ENCODE measurements at regions not wholly inside any gene's neighbourhood (a gene's known extent, or its start where the extent isn't known, plus 50 kb on each side); places are given as distances from the start of the nearest gene placed in this dataset.

DNA sequence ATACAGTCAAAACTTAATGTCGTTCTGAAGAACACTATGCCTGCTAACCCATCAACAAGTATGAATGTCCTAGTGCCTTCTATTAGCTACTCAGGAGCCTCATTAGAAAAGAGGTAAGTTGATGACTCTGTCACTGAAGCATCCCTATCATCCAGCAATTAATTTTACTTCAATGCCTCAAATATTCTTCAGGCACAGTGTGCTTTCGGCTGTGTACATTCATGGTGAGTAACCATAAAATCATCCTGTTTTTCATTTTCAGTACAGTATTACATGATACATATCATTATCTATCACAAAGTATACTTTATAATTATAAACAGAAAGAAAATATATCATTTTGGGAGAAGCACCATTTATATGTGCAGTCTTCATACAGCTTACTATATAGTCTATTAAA is 495.5 kb upstream of the ZWINT start:
- no peak for DNase-seq (ENCODE audit: low read depth)

DNA sequence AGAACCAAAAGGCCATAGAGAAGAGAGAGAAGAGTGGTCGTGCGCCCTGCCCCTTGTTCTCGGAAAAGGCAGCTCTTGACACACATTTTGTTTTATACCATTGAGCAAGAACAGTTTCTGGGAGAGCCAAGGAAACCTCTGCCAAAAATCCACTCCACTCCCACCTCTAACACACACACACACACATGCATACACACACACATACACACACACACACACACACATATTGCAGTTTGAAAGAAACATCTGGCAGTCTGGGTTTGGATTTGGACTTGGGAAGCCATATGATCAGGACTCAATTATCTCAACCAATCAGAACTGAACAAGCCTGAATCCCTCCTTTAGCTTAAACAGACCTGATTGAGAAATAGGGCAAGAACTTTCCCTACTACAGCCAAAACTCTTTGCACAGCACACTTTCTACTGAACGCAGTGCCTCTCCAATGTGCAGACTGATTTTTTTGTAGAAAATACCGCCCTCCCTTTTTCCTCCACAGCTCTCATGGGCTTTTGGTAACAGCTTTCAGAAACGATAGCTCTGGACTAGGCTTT is 484.0 kb upstream of the ZWINT start:
- DNase-seq (ENCODE audit: low read depth): no peak

DNA sequence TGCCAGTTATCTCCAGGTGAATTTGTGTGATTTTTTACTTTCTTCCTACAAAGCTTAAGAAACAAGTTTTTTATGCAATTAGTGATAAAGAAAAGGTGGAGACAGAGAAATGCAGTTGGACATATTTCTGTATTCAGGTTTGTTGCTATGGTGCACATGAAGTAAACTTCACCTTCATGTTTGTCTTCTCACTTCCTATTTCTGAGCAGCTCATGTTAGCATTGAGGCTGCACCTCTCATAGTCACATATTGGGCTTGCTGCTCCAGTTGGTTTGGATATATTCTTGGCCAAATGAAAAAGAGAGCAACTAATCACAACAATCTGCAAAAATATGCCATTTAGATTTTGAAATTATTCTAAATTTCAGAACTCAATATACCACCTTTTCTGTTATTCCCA is 475.6 kb upstream of the ZWINT start:
- DNase-seq (ENCODE audit: low read depth): no peak

DNA sequence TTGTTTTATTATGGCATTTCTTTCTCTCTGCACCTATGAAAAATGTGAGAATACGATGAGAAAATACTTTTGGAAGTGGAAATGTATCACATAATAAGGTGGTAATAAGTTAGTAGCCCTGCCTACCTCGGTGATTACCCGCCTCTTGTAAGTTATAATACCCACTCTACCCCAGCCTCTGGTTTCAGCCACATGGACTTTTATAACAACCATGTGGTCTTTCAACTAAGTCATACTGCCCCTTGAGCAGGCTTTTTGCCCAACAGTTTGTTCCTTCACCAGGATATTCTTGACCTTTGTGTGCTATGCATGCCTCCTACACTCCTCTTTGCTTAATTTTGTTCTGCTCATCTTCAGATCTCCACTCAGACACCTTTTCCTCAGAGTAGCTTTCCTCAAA is 470.6 kb upstream of the ZWINT start:
- no peak for DNase-seq (ENCODE audit: low read depth)

DNA sequence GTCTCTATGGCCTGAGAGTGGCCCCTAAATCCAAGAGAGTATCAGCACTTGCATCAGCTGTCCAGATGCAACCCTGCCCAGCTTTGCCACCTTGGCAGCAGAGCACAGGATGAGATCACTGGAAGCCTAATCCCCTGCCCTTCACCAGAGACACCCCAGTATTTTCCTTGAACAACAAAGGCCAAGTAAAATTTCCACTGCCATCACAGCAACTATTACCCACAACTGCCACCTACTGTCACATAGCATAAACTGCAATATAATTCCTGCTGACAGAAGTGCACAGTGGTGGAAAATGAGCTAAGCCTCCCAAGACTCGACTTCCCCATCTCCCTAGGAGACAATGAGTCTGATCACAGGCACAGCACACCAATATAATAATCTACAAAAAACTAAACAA is 462.8 kb upstream of the ZWINT start:
- DNase-seq (ENCODE audit: low read depth): no peak

DNA sequence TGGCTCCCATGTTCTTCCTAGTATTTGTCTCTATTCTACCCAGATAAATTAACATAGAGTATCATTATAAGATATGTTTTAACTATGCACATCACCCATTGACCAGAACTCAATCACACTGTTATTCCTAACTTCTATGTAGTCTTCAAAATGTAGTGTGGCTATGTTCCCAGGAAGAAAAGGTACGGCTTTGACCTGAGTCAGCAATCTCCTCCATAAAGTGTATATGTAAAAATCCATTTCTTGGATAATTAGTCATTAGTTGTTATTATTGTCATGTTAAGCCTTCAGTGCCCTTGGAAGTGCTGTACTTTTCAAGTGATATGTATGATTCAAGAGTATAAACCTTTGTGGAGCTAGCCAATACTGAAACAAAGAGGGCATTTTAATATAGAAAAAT is 444.0 kb upstream of the ZWINT start:
- no peak for DNase-seq (ENCODE audit: low read depth)

DNA sequence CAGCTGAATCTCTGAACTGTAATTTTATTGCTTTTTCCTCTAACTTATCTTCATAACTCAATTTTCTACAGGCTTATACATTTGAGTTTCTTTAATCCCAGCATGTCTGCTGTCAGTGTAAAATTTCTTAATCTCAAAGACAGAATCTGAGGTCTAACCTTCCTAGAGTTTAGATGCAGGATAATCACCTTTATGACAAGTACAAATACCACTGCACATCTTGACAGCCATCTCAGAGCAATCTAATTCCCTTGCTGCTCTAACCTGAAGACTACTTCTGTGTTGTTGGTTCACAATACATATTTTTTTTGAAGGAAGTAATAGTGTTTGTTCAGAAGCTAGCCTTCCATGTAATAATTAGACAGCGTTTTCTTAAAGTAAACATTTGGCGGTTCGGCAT is 424.2 kb upstream of the ZWINT start:
- DNase-seq (ENCODE audit: low read depth): no peak

DNA sequence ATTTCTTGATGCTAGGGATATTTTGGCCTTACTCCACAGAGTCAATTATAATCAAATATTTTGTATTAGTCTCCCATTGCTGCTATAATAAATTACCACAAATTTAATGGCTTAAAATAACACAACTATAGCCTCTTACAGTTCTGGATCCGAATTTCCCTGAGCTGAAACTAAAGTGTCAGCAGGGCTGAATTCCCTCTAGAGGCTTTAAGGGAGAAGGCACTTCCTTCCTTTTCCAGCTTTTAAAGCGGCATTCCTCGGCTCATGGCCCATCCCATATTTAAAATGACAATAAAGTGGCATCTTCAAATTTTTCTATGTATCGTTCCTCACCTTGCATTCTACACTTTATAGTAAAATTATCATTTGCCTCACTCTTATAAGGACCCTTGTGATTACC is 421.4 kb upstream of the ZWINT start:
- no peak for DNase-seq (ENCODE audit: low read depth)

DNA sequence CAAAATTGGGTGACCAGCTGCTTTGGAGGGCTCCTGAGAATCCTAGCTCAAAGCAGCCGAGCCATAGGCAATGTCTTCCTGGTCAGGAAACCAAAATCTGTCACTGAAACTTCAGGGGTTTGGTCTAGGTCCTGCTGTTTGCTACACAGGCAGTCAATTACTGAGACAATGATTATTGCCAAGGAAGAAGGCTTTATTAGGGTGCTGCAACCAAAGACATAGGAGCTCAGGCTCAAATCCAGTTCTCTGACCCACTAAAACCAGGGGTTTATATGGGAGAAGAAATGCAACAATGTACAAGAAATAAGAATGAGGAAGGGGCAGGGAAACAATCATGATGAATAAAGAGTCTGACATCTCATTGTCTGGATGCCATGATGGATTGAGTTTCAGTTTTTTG is 410.3 kb upstream of the ZWINT start:
- DNase-seq (ENCODE audit: low read depth): no peak

DNA sequence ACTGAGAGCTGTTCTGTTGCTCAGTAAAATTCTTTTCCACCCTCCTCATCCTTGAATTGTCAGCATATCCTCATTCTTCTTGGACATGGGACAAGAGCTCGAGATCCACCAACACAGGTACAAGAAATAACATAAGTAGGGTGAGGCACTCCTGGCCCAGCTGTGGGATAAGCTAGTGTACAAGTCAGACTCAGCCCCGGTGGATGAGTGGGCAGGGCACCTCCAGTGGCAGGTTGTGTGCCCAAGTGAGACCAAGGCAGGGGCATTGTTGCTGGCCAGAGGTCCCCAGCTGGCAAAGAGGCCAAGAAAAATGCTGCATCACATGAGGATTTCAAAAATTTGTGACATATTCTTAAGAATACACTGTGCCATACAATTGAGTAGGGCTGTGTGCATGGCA is 402.0 kb upstream of the ZWINT start:
- no peak for DNase-seq (ENCODE audit: low read depth)

DNA sequence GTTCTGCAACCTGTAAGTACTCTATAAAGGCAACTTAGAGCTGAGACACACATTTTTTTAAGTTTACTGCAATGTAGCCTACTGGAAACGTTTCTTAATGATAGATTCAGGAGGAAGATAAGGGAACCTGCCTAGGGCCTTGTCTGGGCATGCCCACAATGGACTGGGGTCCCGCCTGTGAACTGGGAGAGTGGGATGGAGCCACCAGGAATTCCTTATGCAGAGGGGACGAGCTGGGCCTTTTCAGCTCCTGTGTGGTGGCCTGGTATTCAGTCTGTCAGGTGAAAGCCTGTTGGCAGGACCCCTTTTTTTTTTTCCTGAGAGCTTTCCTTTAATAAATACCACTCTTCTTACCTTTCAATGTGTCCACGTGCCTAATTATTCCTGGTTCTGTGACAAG is 384.4 kb upstream of the ZWINT start:
- no peak for DNase-seq (ENCODE audit: low read depth)

DNA sequence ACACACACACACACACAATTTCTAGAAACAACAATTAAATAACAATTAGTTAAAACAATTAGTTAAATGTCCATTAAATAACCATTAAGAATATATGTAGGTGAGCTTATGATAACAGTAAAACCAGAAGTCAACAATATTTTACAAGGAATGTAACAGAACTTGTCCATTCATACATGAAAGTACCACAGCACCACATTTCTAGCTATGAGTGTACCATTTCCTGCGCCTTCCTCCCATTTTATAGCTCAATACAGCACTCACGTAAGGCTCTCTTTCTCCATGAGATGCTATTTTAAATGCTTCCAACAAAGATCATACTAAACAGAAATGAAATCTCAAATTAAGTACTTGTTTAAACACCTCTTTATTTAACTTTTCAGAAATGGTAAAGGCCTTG is 367.3 kb upstream of the ZWINT start:
- no peak for DNase-seq (ENCODE audit: low read depth)

DNA sequence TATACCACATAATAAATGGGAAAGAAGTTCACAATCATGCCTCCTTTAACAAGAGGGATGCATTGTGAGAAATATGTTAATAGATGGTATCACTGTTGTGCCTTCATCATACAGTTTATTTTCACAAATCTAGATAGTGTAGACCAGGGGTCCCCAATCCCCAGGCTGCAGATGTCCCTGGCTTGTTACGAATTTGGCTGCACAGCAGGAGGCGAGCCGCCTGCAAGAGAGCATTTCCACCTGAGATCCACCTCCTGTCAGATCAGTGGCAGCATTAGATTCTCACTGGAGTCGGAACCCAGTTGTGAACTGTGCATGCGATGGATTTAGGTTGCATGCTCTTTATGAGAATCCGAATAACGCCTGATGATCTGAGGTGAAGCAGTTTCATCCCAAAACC is 361.9 kb upstream of the ZWINT start:
- no peak for DNase-seq (ENCODE audit: low read depth)

DNA sequence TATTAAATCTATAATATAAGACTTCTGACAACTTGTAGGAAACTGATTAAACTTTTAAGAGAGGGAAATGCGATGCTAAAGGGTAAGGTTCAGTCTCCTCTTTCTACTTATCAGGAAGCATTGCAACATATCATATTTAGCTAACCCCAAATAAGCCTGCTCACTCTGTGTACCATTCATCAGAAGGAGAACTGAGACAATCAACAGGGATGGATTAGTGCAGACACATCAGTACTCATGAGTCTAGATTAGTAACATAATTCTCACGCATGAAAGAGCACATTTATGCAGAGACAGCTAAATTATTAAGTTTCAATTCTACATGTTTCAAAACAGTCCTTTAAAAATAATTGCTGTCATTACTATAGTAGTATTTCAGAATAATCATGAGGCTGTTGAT is 354.2 kb upstream of the ZWINT start:
- DNase-seq (ENCODE audit: low read depth): no peak

DNA sequence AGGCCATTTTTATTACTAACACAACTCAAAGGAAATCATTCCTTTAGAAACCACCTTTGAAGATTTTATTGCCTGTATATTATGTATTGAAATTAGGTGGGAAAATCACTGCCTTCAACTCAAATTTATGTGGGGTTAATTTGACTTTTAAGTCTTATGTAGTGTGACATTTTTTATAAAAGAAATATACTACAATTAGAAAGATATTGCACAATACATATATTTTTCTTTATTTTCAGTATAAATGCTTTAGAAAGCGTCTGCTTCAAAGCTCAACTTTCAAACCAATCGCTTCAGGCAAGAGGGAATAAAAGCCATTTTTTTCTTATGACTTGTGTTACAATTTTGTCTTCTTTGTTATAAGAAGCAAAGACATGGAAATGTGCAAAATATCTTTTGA is 337.4 kb upstream of the ZWINT start:
- no peak for DNase-seq (ENCODE audit: low read depth)

DNA sequence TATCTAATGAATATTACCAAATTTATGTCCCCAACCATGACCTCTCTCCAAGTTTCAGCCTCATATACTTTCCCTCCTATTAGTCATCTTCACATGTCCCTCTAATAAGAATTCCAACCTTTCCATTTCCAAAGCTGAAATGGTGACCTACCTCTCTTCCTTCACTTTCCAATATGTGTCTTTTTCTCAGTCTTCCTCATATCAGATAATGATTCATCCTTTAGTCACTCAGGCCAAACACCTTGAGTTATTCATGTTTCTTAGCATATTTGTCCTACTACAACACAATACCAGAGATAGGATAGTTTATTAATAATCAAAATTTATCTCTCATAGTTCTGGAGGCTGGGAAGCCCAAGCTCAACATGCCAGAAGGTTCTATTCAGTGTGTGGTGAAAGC is 318.5 kb upstream of the ZWINT start:
- no peak for DNase-seq (ENCODE audit: low read depth)

DNA sequence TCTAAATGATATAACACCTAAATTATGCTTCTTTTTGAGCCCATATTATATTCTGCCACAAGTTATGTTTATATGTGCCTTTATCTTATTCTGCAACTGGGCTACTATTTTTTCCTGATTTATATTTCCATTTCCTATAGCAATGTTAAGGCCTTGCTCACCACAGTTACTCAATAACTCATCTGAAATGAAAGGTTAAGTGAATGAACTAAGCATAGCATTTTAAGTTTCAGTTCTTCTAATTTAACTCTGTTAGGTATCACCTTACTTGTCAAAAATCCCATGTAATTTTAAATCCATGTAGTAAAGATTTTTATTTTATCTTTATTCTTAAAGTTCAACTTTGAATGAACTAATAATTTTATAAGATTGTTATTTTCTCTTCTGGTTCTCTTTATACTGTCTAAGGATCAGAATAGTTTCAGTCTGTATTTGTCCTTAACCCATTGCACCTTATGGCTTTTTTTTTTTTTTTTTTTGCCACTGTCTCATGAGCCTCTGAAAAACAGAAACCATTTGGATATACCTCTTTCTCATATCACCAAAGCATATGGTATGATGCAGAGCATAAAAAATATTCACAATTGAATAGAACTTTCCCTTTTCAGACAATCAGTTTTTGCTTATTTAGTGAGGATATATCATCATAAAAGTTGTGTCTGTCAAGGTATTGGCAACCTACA is 301.8 kb upstream of the ZWINT start:
- no peak for DNase-seq (ENCODE audit: low read depth)

DNA sequence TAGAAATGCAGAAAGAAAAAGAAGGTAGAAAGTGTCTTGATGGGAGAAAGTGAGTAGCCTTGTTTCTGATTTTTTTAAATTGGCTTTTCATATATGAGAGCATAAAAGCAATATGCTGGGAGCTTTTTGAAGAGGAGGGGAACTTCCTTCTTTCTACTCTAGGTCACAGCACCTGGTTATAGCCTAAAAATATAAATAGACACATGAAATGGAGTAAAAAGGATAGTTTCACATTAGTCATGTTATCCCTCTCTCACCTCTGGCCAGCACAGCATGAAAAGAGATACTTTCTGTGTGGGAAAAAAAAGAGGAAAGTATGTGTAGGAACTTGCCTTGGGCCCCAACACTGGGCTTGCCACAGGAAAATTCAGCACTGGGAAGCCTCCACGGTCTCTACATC is 292.2 kb upstream of the ZWINT start:
- no peak for DNase-seq (ENCODE audit: low read depth)

DNA sequence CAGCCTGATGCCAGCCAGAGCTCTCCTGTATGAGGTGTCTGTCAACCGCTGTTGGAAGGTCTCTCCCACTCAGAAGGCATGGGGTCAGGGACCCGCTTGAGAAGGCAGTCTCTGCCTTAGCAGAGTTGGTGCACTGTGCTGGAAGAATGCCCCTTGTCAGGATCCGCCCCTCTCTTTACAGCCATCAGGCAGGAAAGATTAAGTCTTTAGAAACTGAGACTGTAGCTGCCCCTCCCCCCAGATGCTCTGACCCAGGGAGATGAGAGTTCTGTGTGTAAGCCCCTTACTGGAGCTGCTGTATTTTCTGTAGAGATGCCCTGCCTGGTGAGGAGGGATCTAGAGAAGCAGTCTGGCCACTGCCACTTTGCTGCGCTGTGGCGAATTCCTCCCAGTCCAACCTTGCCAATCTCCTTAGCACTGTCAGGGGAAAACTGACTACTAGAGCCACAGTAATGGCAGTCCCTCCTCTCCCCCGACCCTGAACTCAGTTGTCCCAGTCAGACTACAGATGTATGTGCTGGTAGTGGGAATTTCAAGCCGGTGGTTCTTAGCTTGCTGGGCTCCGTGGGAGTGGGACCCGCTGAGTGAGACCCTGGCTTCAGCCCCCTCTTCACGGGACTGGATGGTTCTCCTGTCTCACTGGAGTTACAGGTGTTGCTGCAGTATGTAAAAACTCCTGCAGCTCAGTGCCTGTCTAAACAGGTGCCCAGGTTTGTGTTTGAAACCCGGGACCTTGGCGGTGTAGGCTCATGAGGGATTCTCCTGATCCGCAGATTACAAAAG is 285.5 kb upstream of the ZWINT start:
- no peak for DNase-seq (ENCODE audit: low read depth)

DNA sequence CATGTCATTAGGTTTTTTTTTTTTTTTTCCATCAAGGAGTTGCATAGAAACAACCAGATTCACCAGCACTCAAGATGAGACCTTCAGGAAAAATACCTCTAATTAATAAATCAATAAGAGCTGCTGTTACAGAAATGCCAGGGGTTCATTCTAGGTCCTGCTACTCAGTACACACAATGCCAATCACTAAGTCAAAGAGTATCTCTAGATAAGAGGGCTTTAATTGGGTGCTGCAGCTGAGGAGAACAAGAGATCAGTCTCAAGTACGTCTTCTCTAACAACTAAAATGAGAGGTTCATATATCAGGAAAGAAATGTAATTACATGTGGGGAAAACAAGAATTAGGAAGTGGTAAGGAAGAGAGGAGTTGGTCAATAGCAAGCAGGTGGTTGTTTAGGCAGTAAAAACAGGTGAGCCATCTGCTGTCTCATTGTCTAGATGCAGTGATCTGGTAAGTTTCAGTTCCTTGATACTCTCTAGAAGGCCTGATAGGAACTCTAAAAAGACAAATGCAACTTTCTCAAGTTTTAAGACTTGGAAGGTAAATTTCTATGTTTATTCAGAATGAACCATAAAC is 272.9 kb upstream of the ZWINT start:
- no peak for DNase-seq (ENCODE audit: low read depth)

DNA sequence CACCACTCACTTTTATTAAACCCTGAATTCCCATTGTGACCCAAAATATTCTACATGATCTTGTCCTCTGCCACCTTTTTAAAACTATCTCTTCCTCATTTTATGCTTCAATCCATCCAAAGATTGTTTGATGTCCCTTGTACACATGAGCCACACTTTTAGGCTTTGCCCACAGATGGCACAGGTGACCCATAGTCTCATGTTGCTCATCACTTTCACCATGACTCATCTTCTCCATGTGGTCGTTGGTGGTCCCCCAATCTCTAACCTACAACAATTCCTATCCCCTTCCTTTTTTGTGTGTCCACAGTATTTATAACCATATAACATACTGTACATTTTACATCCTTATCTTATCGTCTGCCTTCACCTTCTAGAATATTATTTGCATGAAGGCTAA is 271.5 kb upstream of the ZWINT start:
- DNase-seq (ENCODE audit: low read depth): no peak

DNA sequence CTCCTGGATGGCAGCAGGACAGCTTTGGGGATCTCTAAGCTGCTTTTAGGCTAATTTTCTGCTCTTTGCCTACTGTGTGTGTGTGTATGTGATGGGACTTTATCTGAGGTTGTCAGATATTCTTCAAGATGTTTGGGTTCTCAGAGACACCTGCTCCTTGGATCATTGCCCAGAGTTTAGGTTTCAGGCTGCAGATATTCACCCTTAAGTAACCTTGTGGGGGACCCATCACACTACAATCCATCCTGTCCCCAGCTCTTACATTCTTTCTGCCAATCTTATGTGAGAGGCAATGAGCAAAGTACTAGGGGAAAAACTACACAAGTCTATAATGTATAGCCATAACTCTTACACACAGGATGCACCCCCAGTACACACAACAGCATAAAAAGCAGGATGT is 263.0 kb upstream of the ZWINT start:
- DNase-seq (ENCODE audit: low read depth): no peak

DNA sequence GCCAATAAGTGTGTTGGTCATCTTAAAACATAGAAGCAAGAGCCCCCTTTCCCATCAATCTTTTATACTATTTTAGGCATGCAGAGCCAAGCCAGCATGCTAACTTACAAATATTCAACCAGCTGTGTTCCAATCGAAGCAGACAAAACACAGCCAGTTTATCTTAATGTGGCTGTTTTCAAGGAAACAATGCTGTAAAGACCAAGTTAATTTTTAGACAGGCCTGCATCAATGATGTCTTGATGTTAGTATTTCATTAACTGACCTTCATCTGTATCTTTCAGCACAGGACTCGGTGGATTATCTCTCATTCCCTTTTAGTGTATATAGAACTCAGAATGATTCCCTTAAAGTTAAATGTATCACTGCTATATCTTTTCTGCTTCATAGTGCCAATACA is 262.0 kb upstream of the ZWINT start:
- no peak for DNase-seq (ENCODE audit: low read depth)

Data from iris pigment epithelial cell (primary cell).